HepG2 (cell line): ENCODE measurements at regions not wholly inside any gene's neighbourhood (a gene's known extent, or its start where the extent isn't known, plus 50 kb on each side); places are given as distances from the start of the nearest gene placed in this dataset.

ENCODE experiments used
- ATF6 ChIP-seq: sonication (generic); formaldehyde crosslinking; conservative IDR thresholded peaks from 2 replicates; pipeline ENCODE4 v1.4.0; 2020; ENCODE audit warnings: missing genetic modification reagents
- EHMT2 ChIP-seq: fragments of 200-600 bp; sonication (generic); IDR thresholded peaks from 2 replicates; pipeline ENCODE4 v1.7.0; 2017; ENCODE audit warnings: antibody characterized with exemption, low read depth, low read length, borderline replicate concordance
- FOXC1 ChIP-seq: sonication (generic); formaldehyde crosslinking; IDR thresholded peaks from 2 replicates; pipeline ENCODE4 v1.8.0; 2022; ENCODE audit warnings: mild to moderate bottlenecking, missing genetic modification reagents, borderline replicate concordance
- HNF4G ChIP-seq, 2 experiments: sonication (generic) in 1 of 2; formaldehyde crosslinking in 1 of 2; IDR thresholded peaks; 2 replicates each; pipeline versions ENCODE4 v1.4.0 to v1.6.1; 2011 to 2020; ENCODE audit warnings: borderline replicate concordance in 2 of 2, low read depth in 2 of 2, mild to moderate bottlenecking in 2 of 2, low read length in 1 of 2, missing genetic modification reagents in 1 of 2, moderate library complexity in 1 of 2
- MTF1 ChIP-seq: sonication (generic); formaldehyde crosslinking; IDR thresholded peaks from 2 replicates; pipeline ENCODE4 v1.5.0; 2020; ENCODE audit warnings: missing genetic modification reagents
- MYPOP ChIP-seq: sonication (generic); formaldehyde crosslinking; IDR thresholded peaks from 2 replicates; pipeline ENCODE4 v1.8.1; 2023; ENCODE audit warnings: mild to moderate bottlenecking, moderate library complexity, missing genetic modification reagents
- MZF1 ChIP-seq: sonication (generic); formaldehyde crosslinking; IDR thresholded peaks from 2 replicates; pipeline ENCODE4 v1.8.1; 2023; ENCODE audit warnings: mild to moderate bottlenecking, missing genetic modification reagents, borderline replicate concordance
- NCOR1 ChIP-seq: fragments of 200-600 bp; sonication (generic); IDR thresholded peaks from 2 replicates; pipeline ENCODE4 v1.7.0; 2017; ENCODE audit warnings: antibody characterized with exemption, low read length, borderline replicate concordance
- PRDM15 ChIP-seq: sonication (generic); formaldehyde crosslinking; IDR thresholded peaks from 2 replicates; pipeline ENCODE4 v1.4.0; 2020; ENCODE audit warnings: missing genetic modification reagents
- THRA ChIP-seq: sonication (generic); formaldehyde crosslinking; IDR thresholded peaks from 2 replicates; pipeline ENCODE4 v1.4.0; 2020; ENCODE audit warnings: missing genetic modification reagents, borderline replicate concordance
- ZBTB10 ChIP-seq: sonication (generic); formaldehyde crosslinking; IDR thresholded peaks from 2 replicates; pipeline ENCODE4 v1.4.0; 2020; ENCODE audit warnings: missing genetic modification reagents, borderline replicate concordance
- ZNF800 ChIP-seq: sonication (generic); formaldehyde crosslinking; IDR thresholded peaks from 2 replicates; pipeline ENCODE4 v1.4.0; 2020; ENCODE audit warnings: missing genetic modification reagents

- no peak for TF ChIP-seq PRDM15 (CRISPR knock-in tag)
- 0 out of 2 replicates have a peak, but pooled peaks have one; percentile 49 for TF ChIP-seq THRA
- no peak for TF ChIP-seq ATF6 (CRISPR knock-in tag)
- TF ChIP-seq MYPOP, result no peak
- no peak for TF ChIP-seq ZBTB10 (CRISPR knock-in tag)
- TF ChIP-seq ZNF800 (CRISPR knock-in tag), result no peak
- no peak for TF ChIP-seq FOXC1 (CRISPR knock-in tag)
- peak; percentile 76; the same call in 1 of the 2 replicates for TF ChIP-seq NCOR1
- TF ChIP-seq MTF1 (CRISPR knock-in tag), result no peak
- peak; percentile 85; the same call in 1 of the 2 replicates for TF ChIP-seq EHMT2
- no peak for TF ChIP-seq MZF1 (CRISPR knock-in tag)
- peak; percentile 46 for TF ChIP-seq HNF4G (IDR thresholded peaks at IDR 0.05; ENCODE audit: borderline replicate concordance, low read depth, low read length)
- peak; percentile 59; the same call in 1 of the 2 replicates for TF ChIP-seq HNF4G (CRISPR knock-in tag; IDR thresholded peaks at IDR 0.05; ENCODE audit: borderline replicate concordance, low read depth)
Observed at GRCh38 chr3:148255981-148256969, 441.4 kb upstream of the AGTR1 start (continued).
